HEK293 (cell line): ENCODE measurements at regions not wholly inside any gene's neighbourhood (a gene's known extent, or its start where the extent isn't known, plus 50 kb on each side); places are given as distances from the start of the nearest gene placed in this dataset.

Experiments
- CTCF ChIA-PET: fragments of 350-600 bp; formaldehyde crosslinking; extraction: SDS; loops from one replicate; lab custom pipeline; 2021; ENCODE audit warnings: antibody characterized with exemption; lab: Yijun Ruan, JAX
- POLR2A ChIA-PET: fragments of 300-600 bp; formaldehyde crosslinking; extraction: SDS; loops from one replicate; lab custom pipeline; 2020; ENCODE audit warnings: antibody characterized with exemption, inconsistent platforms; lab: Yijun Ruan, JAX
- H3K27ac ChIP-seq: fragments of 200-500 bp; sonication (Bioruptor generic); 2 replicates; pipeline ENCODE4 v1.5.1; 2014; ENCODE audit warnings: low read depth, low read length, control low read depth, inconsistent platforms; ENCODE audit errors: extremely low read depth
- H3K36me3 ChIP-seq, 2 experiments: fragments of 200-500 bp in 1 of 2; sonication (Bioruptor generic) in 1 of 2; 1 replicate in 1 of 2; 2 replicates in 1 of 2; pipeline ENCODE4 v1.5.1; 2014 to 2017; ENCODE audit warnings: inconsistent platforms in 2 of 2, low read length in 2 of 2; ENCODE audit not compliant: control insufficient read depth in 2 of 2, insufficient read depth in 1 of 2
- H3K4me1 ChIP-seq: fragments of 200-500 bp; sonication (Bioruptor generic); 2 replicates; pipeline ENCODE4 v1.5.1; 2014; ENCODE audit warnings: mild to moderate bottlenecking, low read length, inconsistent platforms; ENCODE audit not compliant: control insufficient read depth, insufficient read depth
- H3K4me3 ChIP-seq: 2 replicates; pipeline ENCODE4 v1.5.1; 2011; ENCODE audit warnings: low read depth, mild to moderate bottlenecking, control low read depth, low read length, moderate library complexity
- H3K9me3 ChIP-seq: fragments of 200-500 bp; sonication (Bioruptor generic); 2 replicates; pipeline ENCODE4 v1.5.1; 2014; ENCODE audit warnings: low read depth, low read length, inconsistent platforms; ENCODE audit not compliant: control insufficient read depth, insufficient read depth
- ATF2 ChIP-seq: fragments of 450-650 bp; formaldehyde crosslinking; IDR thresholded peaks from 2 replicates; pipeline ENCODE4 v1.5.1; 2016; ENCODE audit warnings: missing biosample characterization, missing genetic modification characterization, low read depth
- BCL6B ChIP-seq: fragments of 450-650 bp; formaldehyde crosslinking; IDR thresholded peaks from 2 replicates; pipeline ENCODE4 v1.5.1; 2017; ENCODE audit warnings: missing biosample characterization, missing genetic modification characterization
- EGR2 ChIP-seq: fragments of 450-650 bp; formaldehyde crosslinking; IDR thresholded peaks from 2 replicates; pipeline ENCODE4 v1.5.1; 2016; ENCODE audit warnings: low read depth, missing biosample characterization, missing genetic modification characterization
- HOXA7 ChIP-seq: sonication (generic); formaldehyde crosslinking; IDR thresholded peaks from 2 replicates; pipeline ENCODE4 v1.8.1; 2022; ENCODE audit warnings: missing genetic modification reagents, borderline replicate concordance
- OVOL3 ChIP-seq: fragments of 450-650 bp; formaldehyde crosslinking; IDR thresholded peaks from 2 replicates; pipeline ENCODE4 v1.5.1; 2016; ENCODE audit warnings: missing biosample characterization, missing genetic modification characterization
- PATZ1 ChIP-seq: fragments of 450-650 bp; formaldehyde crosslinking; IDR thresholded peaks from 2 replicates; pipeline ENCODE4 v1.5.1; 2016; ENCODE audit warnings: missing biosample characterization, missing genetic modification characterization
- PBX3 ChIP-seq: sonication (generic); formaldehyde crosslinking; IDR thresholded peaks from 2 replicates; pipeline ENCODE4 v1.8.1; 2022; ENCODE audit warnings: mild to moderate bottlenecking, moderate library complexity, missing genetic modification reagents
- ZBTB21 ChIP-seq: fragments of 450-650 bp; formaldehyde crosslinking; IDR thresholded peaks from 2 replicates; pipeline ENCODE4 v1.5.1; 2017; ENCODE audit warnings: missing biosample characterization, missing genetic modification characterization
- ZFP69B ChIP-seq: fragments of 450-650 bp; formaldehyde crosslinking; IDR thresholded peaks from 2 replicates; pipeline ENCODE4 v1.5.1; 2016; ENCODE audit warnings: missing biosample characterization, missing genetic modification characterization
- ZNF114 ChIP-seq: fragments of 450-650 bp; formaldehyde crosslinking; IDR thresholded peaks from 2 replicates; pipeline ENCODE4 v1.5.0; 2017; ENCODE audit warnings: missing biosample characterization, missing genetic modification characterization
- ZNF214 ChIP-seq: fragments of 450-650 bp; formaldehyde crosslinking; IDR thresholded peaks from 2 replicates; pipeline ENCODE4 v1.5.1; 2017; ENCODE audit warnings: missing biosample characterization, mild to moderate bottlenecking, missing genetic modification characterization, borderline replicate concordance
- ZNF239 ChIP-seq: fragments of 450-650 bp; formaldehyde crosslinking; IDR thresholded peaks from 2 replicates; pipeline ENCODE4 v1.5.1; 2016; ENCODE audit warnings: missing biosample characterization, missing genetic modification characterization
- ZNF248 ChIP-seq: fragments of 450-650 bp; formaldehyde crosslinking; IDR thresholded peaks from 2 replicates; pipeline ENCODE4 v1.5.1; 2017; ENCODE audit warnings: missing biosample characterization, missing genetic modification characterization
- ZNF274 ChIP-seq, 2 experiments: fragments of 200-500 bp in 1 of 2; fragments of 450-650 bp in 1 of 2; sonication (Bioruptor generic) in 1 of 2; formaldehyde crosslinking in 1 of 2; IDR thresholded peaks; 2 replicates each; pipeline versions ENCODE4 v1.5.1 to v1.6.1; 2014 to 2016; ENCODE audit warnings: borderline replicate concordance in 1 of 2, inconsistent platforms in 1 of 2, low read length in 1 of 2, missing biosample characterization in 1 of 2, missing genetic modification characterization in 1 of 2
- ZNF366 ChIP-seq: fragments of 450-650 bp; formaldehyde crosslinking; conservative IDR thresholded peaks from 2 replicates; pipeline ENCODE4 v1.5.1; 2016; ENCODE audit warnings: missing biosample characterization, missing genetic modification characterization
- ZNF510 ChIP-seq: fragments of 450-650 bp; formaldehyde crosslinking; IDR thresholded peaks from 2 replicates; pipeline ENCODE4 v1.5.1; 2018; ENCODE audit warnings: mild to moderate bottlenecking, missing genetic modification characterization, missing biosample characterization; ENCODE audit not compliant: insufficient replicate concordance
- ZNF558 ChIP-seq: fragments of 450-650 bp; formaldehyde crosslinking; IDR thresholded peaks from 2 replicates; pipeline ENCODE4 v1.5.1; 2016; ENCODE audit warnings: missing biosample characterization, missing genetic modification characterization
- ZNF629 ChIP-seq: fragments of 450-650 bp; formaldehyde crosslinking; IDR thresholded peaks from 2 replicates; pipeline ENCODE4 v1.5.1; 2017; ENCODE audit warnings: missing biosample characterization, missing genetic modification characterization
- ZSCAN30 ChIP-seq: fragments of 450-650 bp; IDR thresholded peaks from 2 replicates; pipeline ENCODE4 v1.5.1; 2018; ENCODE audit warnings: missing biosample characterization, mild to moderate bottlenecking, missing genetic modification characterization, moderate library complexity
- ZXDB ChIP-seq: fragments of 450-650 bp; formaldehyde crosslinking; IDR thresholded peaks from 2 replicates; pipeline ENCODE4 v1.5.1; 2016; ENCODE audit warnings: missing biosample characterization, missing genetic modification characterization

- CTCF ChIA-PET: no interaction called here
- POLR2A ChIA-PET: no interaction called here
Measured at GRCh38 chr14:80358112-80358511, 146.8 kb upstream of the DIO2 start.

GRCh38 chr14:80356413-80356812 is 145.1 kb upstream of the DIO2 start:
- TF ChIP-seq BCL6B (tag by site-specific recombination): no peak
- no peak for TF ChIP-seq ZNF248 (tag by site-specific recombination)
- TF ChIP-seq ZXDB: no peak
- TF ChIP-seq ZNF214 (tag by site-specific recombination): no peak
- TF ChIP-seq PBX3 (CRISPR knock-in tag): no peak
- TF ChIP-seq ZNF510 (tag by site-specific recombination): no peak
- TF ChIP-seq ZNF239 (tag by site-specific recombination): no peak
- no peak for TF ChIP-seq PATZ1
- TF ChIP-seq ZSCAN30 (tag by site-specific recombination): no peak
- no peak for TF ChIP-seq ZNF558 (tag by site-specific recombination)
- TF ChIP-seq, all 188 proteins: peak for 0
- H3K9me3 ChIP-seq: no peaks in the 10 kb centered on the region
- ChIA-PET POLR2A (no interaction called here), CTCF (no interaction called here)
- no peaks in the 10 kb centered on the region for H3K36me3 ChIP-seq
- no peak overlapping the region for H3K27ac ChIP-seq
- H3K4me3 ChIP-seq: no peak overlapping the region
- H3K4me1 ChIP-seq: no peaks in the 10 kb centered on the region

More at GRCh38 chr14:80358112-80358511, 146.8 kb upstream of the DIO2 start:
- no peak overlapping the region for H3K27ac ChIP-seq
- no peaks in the 10 kb centered on the region for H3K9me3 ChIP-seq
- TF ChIP-seq ZFP69B (tag by site-specific recombination) (no peak), ZBTB21 (tag by site-specific recombination) (no peak), ZNF274 (IDR thresholded peaks at IDR 0.05; ENCODE audit: low read length) (no peak), ZNF274 (tag by site-specific recombination; IDR thresholded peaks at IDR 0.05; ENCODE audit: borderline replicate concordance) (no peak), ZNF114 (tag by site-specific recombination) (no peak), ZNF629 (tag by site-specific recombination) (no peak), EGR2 (no peak), OVOL3 (no peak), ATF2 (tag by site-specific recombination) (no peak), HOXA7 (CRISPR knock-in tag) (no peak), ZNF366 (tag by site-specific recombination) (no peak)
- TF ChIP-seq, all 188 proteins: peak for 0
- no peak overlapping the region for H3K4me3 ChIP-seq
- no peaks in the 10 kb centered on the region for H3K36me3 ChIP-seq
- H3K4me1 ChIP-seq: no peaks in the 10 kb centered on the region
